SK-N-MC (cell line): ENCODE measurements at regions not wholly inside any gene's neighbourhood (a gene's known extent, or its start where the extent isn't known, plus 50 kb on each side); places are given as distances from the start of the nearest gene placed in this dataset.

Experiments used
- DNase-seq: peaks from one replicate; pipeline ENCODE4 v3.0.0-alpha.2; 2011; ENCODE audit warnings: low read depth, low spot score
- H3K27ac ChIP-seq: fragments of 200-600 bp; sonication (generic); 2 replicates; pipeline ENCODE4 v1.5.1; 2016; ENCODE audit warnings: mixed run types
- H3K36me3 ChIP-seq: fragments of 200-600 bp; sonication (generic); 2 replicates; pipeline ENCODE4 v1.6.1; 2017; ENCODE audit warnings: antibody characterized with exemption, low read length, mixed read lengths; ENCODE audit not compliant: insufficient read depth
- H3K4me3 ChIP-seq: fragments of 200-600 bp; sonication (generic); 2 replicates; pipeline ENCODE4 v1.5.1; 2016
- H3K9ac ChIP-seq: fragments of 200-600 bp; sonication (generic); 2 replicates; pipeline ENCODE4 v1.8.0; 2017; ENCODE audit warnings: mixed run types, mixed read lengths; ENCODE audit not compliant: insufficient read length
- H3K9me3 ChIP-seq: fragments of 200-600 bp; sonication (generic); 2 replicates; pipeline ENCODE4 v1.6.1; 2017; ENCODE audit warnings: low read depth, mild to moderate bottlenecking, antibody characterized with exemption, low read length, moderate library complexity, mixed read lengths
- EZH2 ChIP-seq: fragments of 200-600 bp; sonication (generic); IDR thresholded peaks from one replicate; pipeline ENCODE4 v1.6.1; 2017; ENCODE audit warnings: antibody characterized with exemption
- FOXP2 ChIP-seq: optimal IDR thresholded peaks from 2 replicates; pipeline ENCODE3; 2011; ENCODE audit warnings: mild to moderate bottlenecking, moderate library complexity; ENCODE audit not compliant: insufficient read depth; ENCODE audit errors: extremely low read length, control extremely low read depth
- POLR2AphosphoS5 ChIP-seq: IDR thresholded peaks from 2 replicates; pipeline ENCODE4 v1.6.1; 2012; ENCODE audit warnings: mild to moderate bottlenecking, low read depth, low read length, borderline replicate concordance

- Histone ChIP-seq H3K27ac (no peak overlapping the region), H3K36me3 (no peaks in the 10 kb centered on the region), H3K9me3 (no peaks in the 10 kb centered on the region), H3K9ac (no peak overlapping the region), H3K4me3 (no peak overlapping the region)
- TF ChIP-seq EZH2: no peak
- no peak for TF ChIP-seq FOXP2
- TF ChIP-seq POLR2AphosphoS5: no peak
- DNase-seq: no peak
Observed at GRCh38 chr1:68961143-68961542, 464.3 kb upstream of the DEPDC1 start.

GRCh38 chr1:68963353-68963752, 466.5 kb upstream of the DEPDC1 start:
- H3K4me3 ChIP-seq: no peak overlapping the region
- no peaks in the 10 kb centered on the region for H3K9me3 ChIP-seq
- H3K27ac ChIP-seq: no peak overlapping the region
- TF ChIP-seq FOXP2: no peak
- TF ChIP-seq POLR2AphosphoS5: no peak
- no peak for TF ChIP-seq EZH2
- H3K36me3 ChIP-seq: no peaks in the 10 kb centered on the region
- no peak overlapping the region for H3K9ac ChIP-seq
- no peak for DNase-seq

GRCh38 chr1:68969441-68969840, 472.6 kb upstream of the DEPDC1 start:
- DNase-seq: no peak
- TF ChIP-seq FOXP2 (no peak), POLR2AphosphoS5 (no peak), EZH2 (no peak)
- no peak overlapping the region for H3K4me3 ChIP-seq
- H3K9me3 ChIP-seq: no peaks in the 10 kb centered on the region
- H3K27ac ChIP-seq: no peak overlapping the region
- no peaks in the 10 kb centered on the region for H3K36me3 ChIP-seq
- no peak overlapping the region for H3K9ac ChIP-seq

GRCh38 chr1:68970571-68970970, 473.7 kb upstream of the DEPDC1 start:
- no peak overlapping the region for H3K4me3 ChIP-seq
- H3K27ac ChIP-seq: no peak overlapping the region
- H3K9ac ChIP-seq: no peak overlapping the region
- no peak for DNase-seq
- no peak for TF ChIP-seq EZH2
- TF ChIP-seq FOXP2: no peak
- TF ChIP-seq POLR2AphosphoS5: no peak
- no peaks in the 10 kb centered on the region for H3K36me3 ChIP-seq
- no peaks in the 10 kb centered on the region for H3K9me3 ChIP-seq

GRCh38 chr1:68973459-68974244, 476.8 kb upstream of the DEPDC1 start:
- DNase-seq: no peak
- no peak for TF ChIP-seq FOXP2
- no peak for TF ChIP-seq POLR2AphosphoS5
- no peak for TF ChIP-seq EZH2
- Histone ChIP-seq H3K9ac (no peak overlapping the region), H3K36me3 (no peaks in the 10 kb centered on the region), H3K27ac (no peak overlapping the region), H3K9me3 (no peaks in the 10 kb centered on the region), H3K4me3 (no peak overlapping the region)

- no peak overlapping the region for H3K9ac ChIP-seq
- no peaks in the 10 kb centered on the region for H3K36me3 ChIP-seq
- TF ChIP-seq FOXP2: no peak
- TF ChIP-seq EZH2: no peak
- TF ChIP-seq POLR2AphosphoS5: no peak
- H3K4me3 ChIP-seq: no peak overlapping the region
- H3K9me3 ChIP-seq: no peaks in the 10 kb centered on the region
- DNase-seq: no peak
- no peak overlapping the region for H3K27ac ChIP-seq
Observed at GRCh38 chr1:68974447-68974846, 477.6 kb upstream of the DEPDC1 start.

- no peak for DNase-seq
- no peak for TF ChIP-seq FOXP2
- TF ChIP-seq EZH2: no peak
- TF ChIP-seq POLR2AphosphoS5: no peak
- Histone ChIP-seq H3K4me3 (no peak overlapping the region), H3K36me3 (no peaks in the 10 kb centered on the region), H3K9ac (no peak overlapping the region), H3K9me3 (no peaks in the 10 kb centered on the region), H3K27ac (no peak overlapping the region)
Observed at GRCh38 chr1:68975212-68975933, 478.5 kb upstream of the DEPDC1 start.

- H3K9ac ChIP-seq: no peak overlapping the region
- TF ChIP-seq EZH2 (no peak), FOXP2 (no peak), POLR2AphosphoS5 (no peak)
- no peaks in the 10 kb centered on the region for H3K9me3 ChIP-seq
- H3K36me3 ChIP-seq: no peaks in the 10 kb centered on the region
- no peak for DNase-seq
- no peak overlapping the region for H3K27ac ChIP-seq
- no peak overlapping the region for H3K4me3 ChIP-seq
Observed at GRCh38 chr1:68976916-68977610, 480.2 kb upstream of the DEPDC1 start.
